IMR-90 (cell line): ENCODE measurements at regions not wholly inside any gene's neighbourhood (a gene's known extent, or its start where the extent isn't known, plus 50 kb on each side); places are given as distances from the start of the nearest gene placed in this dataset.

Experiments used
- ATAC-seq: fragments of 200-7000 bp; cut with Tn5 transposase; 2 replicates; pipeline ENCODE4 v1.9.1; 2020; ENCODE audit warnings: low read depth, mild to moderate bottlenecking, moderate library complexity
- BruUV-seq: library from RNA; stranded (reverse); fragments of 400-500 nt; replicated peaks from 2 replicates; lab custom pipeline; 2021; lab: Mats Ljungman, UMichigan
- CTCF ChIA-PET: fragments of 300-600 bp; formaldehyde crosslinking; extraction: SDS; loops from one replicate; lab custom pipeline; 2021; ENCODE audit warnings: antibody characterized with exemption; lab: Yijun Ruan, JAX
- POLR2A ChIA-PET: fragments of 300-600 bp; sonication (Branson Sonifier 250); formaldehyde crosslinking; loops from one replicate; lab custom pipeline; 2022; ENCODE audit warnings: antibody characterized with exemption; ENCODE audit not compliant: unreplicated experiment; lab: Charles Lee
- DNase-seq: peaks from one replicate; pipeline ENCODE4 v3.0.0; 2013
- H2AFZ ChIP-seq: replicated peaks from 2 replicates; pipeline ENCODE3; 2013; ENCODE audit warnings: low read length, mild to moderate bottlenecking; ENCODE audit not compliant: poor library complexity
- H2AK5ac ChIP-seq: 2 replicates; pipeline ENCODE4 v1.6.1; 2013; ENCODE audit warnings: low read depth, low read length, inconsistent platforms
- H2AK9ac ChIP-seq: replicated peaks from 2 replicates; pipeline ENCODE3; 2013; ENCODE audit warnings: mild to moderate bottlenecking, low read depth, low read length, moderate library complexity; ENCODE audit not compliant: poor library complexity
- H2BK120ac ChIP-seq: 2 replicates; pipeline ENCODE4 v1.6.1; 2013; ENCODE audit warnings: low read depth, low read length, inconsistent platforms
- H2BK15ac ChIP-seq: 3 replicates; pipeline ENCODE4 v1.6.1; 2013; ENCODE audit warnings: low read depth, low read length, inconsistent platforms
- H2BK20ac ChIP-seq: 2 replicates; pipeline ENCODE4 v1.6.1; 2013; ENCODE audit warnings: low read depth, mild to moderate bottlenecking, inconsistent platforms, low read length, moderate library complexity
- H2BK5ac ChIP-seq: 2 replicates; pipeline ENCODE4 v1.6.1; 2013; ENCODE audit warnings: mild to moderate bottlenecking, low read depth, low read length, inconsistent platforms; ENCODE audit not compliant: poor library complexity, severe bottlenecking
- H3K14ac ChIP-seq: replicated peaks from 2 replicates; pipeline ENCODE4 v1.6.1; 2013; ENCODE audit warnings: low read depth, low read length, inconsistent platforms
- H3K18ac ChIP-seq: 2 replicates; pipeline ENCODE4 v1.6.1; 2013; ENCODE audit warnings: low read depth, low read length, control low read depth
- H3K23ac ChIP-seq: 2 replicates; pipeline ENCODE4 v1.6.1; 2013; ENCODE audit warnings: low read depth, low read length, inconsistent platforms
- H3K27ac ChIP-seq: 2 replicates; pipeline ENCODE4 v1.5.1; 2013; ENCODE audit warnings: mild to moderate bottlenecking, control low read depth, low read length; ENCODE audit not compliant: insufficient read depth
- H3K27me3 ChIP-seq: 2 replicates; pipeline ENCODE4 v1.6.1; 2013; ENCODE audit warnings: low read length; ENCODE audit not compliant: control insufficient read depth, insufficient read depth
- H3K36me3 ChIP-seq: 2 replicates; pipeline ENCODE4 v1.6.1; 2013; ENCODE audit warnings: low read length, mixed read lengths; ENCODE audit not compliant: control insufficient read depth, insufficient read depth
- H3K4ac ChIP-seq: 2 replicates; pipeline ENCODE4 v1.6.1; 2013; ENCODE audit warnings: low read depth, low read length, inconsistent platforms
- H3K4me1 ChIP-seq: 2 replicates; pipeline ENCODE4 v1.6.1; 2013; ENCODE audit warnings: low read length, mixed read lengths; ENCODE audit not compliant: control insufficient read depth, insufficient read depth
- H3K4me2 ChIP-seq: 2 replicates; pipeline ENCODE4 v1.6.1; 2013; ENCODE audit warnings: low read depth, mild to moderate bottlenecking, control low read depth, low read length, moderate library complexity
- H3K4me3 ChIP-seq: 2 replicates; pipeline ENCODE4 v1.5.1; 2013; ENCODE audit warnings: low read depth, mild to moderate bottlenecking, control low read depth, low read length, moderate library complexity; ENCODE audit not compliant: insufficient read depth
- H3K56ac ChIP-seq: 2 replicates; pipeline ENCODE4 v1.6.1; 2013; ENCODE audit warnings: low read length, inconsistent platforms; ENCODE audit not compliant: insufficient read depth; ENCODE audit errors: extremely low read depth
- H3K79me1 ChIP-seq, 2 experiments: 2 replicates each; pipeline ENCODE4 v1.6.1; 2013; ENCODE audit warnings: low read length in 2 of 2, inconsistent platforms in 1 of 2, low read depth in 1 of 2
- H3K9ac ChIP-seq: 2 replicates; pipeline ENCODE4 v1.6.1; 2013; ENCODE audit warnings: low read depth, low read length, control low read depth
- H3K9me1 ChIP-seq: 2 replicates; pipeline ENCODE4 v1.6.1; 2013; ENCODE audit warnings: low read length, inconsistent platforms; ENCODE audit not compliant: insufficient read depth
- H3K9me3 ChIP-seq: 2 replicates; pipeline ENCODE4 v1.6.1; 2013; ENCODE audit warnings: low read length; ENCODE audit not compliant: control insufficient read depth, insufficient read depth
- H4K20me1 ChIP-seq: 2 replicates; pipeline ENCODE4 v1.6.1; 2013; ENCODE audit warnings: low read length, inconsistent platforms; ENCODE audit not compliant: insufficient read depth
- H4K5ac ChIP-seq: 2 replicates; pipeline ENCODE4 v1.6.1; 2013; ENCODE audit warnings: mild to moderate bottlenecking, low read depth, low read length, control low read depth
- H4K8ac ChIP-seq, 2 experiments: 2 replicates each; pipeline ENCODE4 v1.6.1; 2013; ENCODE audit warnings: low read depth in 2 of 2, low read length in 2 of 2, control low read depth in 1 of 2, inconsistent platforms in 1 of 2
- H4K91ac ChIP-seq: 2 replicates; pipeline ENCODE4 v1.6.1; 2013; ENCODE audit warnings: low read depth, low read length, inconsistent platforms; ENCODE audit not compliant: insufficient read depth
- BHLHE40 ChIP-seq: fragments of 150-350 bp; IDR thresholded peaks from 2 replicates; pipeline ENCODE4 v1.6.1; 2016; ENCODE audit warnings: mild to moderate bottlenecking, low read depth, low read length
- CEBPB ChIP-seq: IDR thresholded peaks from 2 replicates; pipeline ENCODE4 v1.6.1; 2012; ENCODE audit warnings: low read depth, low read length, improper control_type of control experiment
- CHD1 ChIP-seq: IDR thresholded peaks from 2 replicates; pipeline ENCODE4 v1.6.1; 2012; ENCODE audit warnings: low read depth, low read length, improper control_type of control experiment
- CTCF ChIP-seq: conservative IDR thresholded peaks from 2 replicates; pipeline ENCODE4 v1.5.1; 2012; ENCODE audit warnings: mild to moderate bottlenecking, low read depth, low read length, improper control_type of control experiment
- ELK1 ChIP-seq: fragments of 150-350 bp; IDR thresholded peaks from 2 replicates; pipeline ENCODE4 v1.6.1; 2016; ENCODE audit warnings: low read depth, mild to moderate bottlenecking, low read length, moderate library complexity, borderline replicate concordance
- FOS ChIP-seq: fragments of 150-350 bp; IDR thresholded peaks from 2 replicates; pipeline ENCODE4 v1.6.1; 2016; ENCODE audit warnings: low read depth, low read length
- MAFK ChIP-seq: IDR thresholded peaks from 2 replicates; pipeline ENCODE4 v1.6.1; 2012; ENCODE audit warnings: low read depth, low read length, improper control_type of control experiment
- MAZ ChIP-seq: IDR thresholded peaks from 2 replicates; pipeline ENCODE4 v1.6.1; 2012; ENCODE audit warnings: low read depth, mild to moderate bottlenecking, low read length, improper control_type of control experiment, moderate library complexity, borderline replicate concordance
- MXI1 ChIP-seq: IDR thresholded peaks from 2 replicates; pipeline ENCODE4 v1.6.1; 2012; ENCODE audit warnings: low read depth, mild to moderate bottlenecking, low read length, moderate library complexity, borderline replicate concordance
- NFE2L2 ChIP-seq: fragments of 150-350 bp; IDR thresholded peaks from 2 replicates; pipeline ENCODE4 v1.6.1; 2016; ENCODE audit warnings: low read depth, mild to moderate bottlenecking, low read length
- POLR2A ChIP-seq: IDR thresholded peaks from 2 replicates; pipeline ENCODE4 v1.6.1; 2012; ENCODE audit warnings: mild to moderate bottlenecking, low read depth, low read length
- RAD21 ChIP-seq: IDR thresholded peaks from 2 replicates; pipeline ENCODE4 v1.6.1; 2012; ENCODE audit warnings: low read length, improper control_type of control experiment
- RCOR1 ChIP-seq: IDR thresholded peaks from 2 replicates; pipeline ENCODE4 v1.6.1; 2012; ENCODE audit warnings: mild to moderate bottlenecking, low read length, improper control_type of control experiment; ENCODE audit not compliant: insufficient replicate concordance
- RFX5 ChIP-seq: IDR thresholded peaks from 2 replicates; pipeline ENCODE4 v1.8.0; 2012; ENCODE audit warnings: low read depth, mild to moderate bottlenecking, low read length, moderate library complexity
- SMC3 ChIP-seq: fragments of 150-350 bp; IDR thresholded peaks from 2 replicates; pipeline ENCODE4 v1.6.1; 2016; ENCODE audit warnings: low read depth, mild to moderate bottlenecking, antibody characterized with exemption, low read length, moderate library complexity
- USF2 ChIP-seq: fragments of 150-350 bp; IDR thresholded peaks from 2 replicates; pipeline ENCODE4 v1.6.1; 2017; ENCODE audit warnings: mild to moderate bottlenecking, antibody characterized with exemption, low read length, low read depth
- WGBS, 2 experiments: methylation state at CpG; one replicate each; pipeline versions ENCODE4 v1.1.5 to v1.1.7; 2013; ENCODE audit warnings: missing lambda C conversion rate in 2 of 2; ENCODE audit not compliant: insufficient read length in 1 of 2; ENCODE audit errors: extremely low coverage in 2 of 2; 5-methylcytosine and 5-hydroxymethylcytosine counted together
- dilution Hi-C: fragments of 300-500 bp; cut with HindIII; formaldehyde crosslinking; loops from one replicate; pipeline ENCODE4 v1.14.3; 2018; ENCODE audit warnings: low sequenced_read_pairs; ENCODE audit not compliant: unreplicated experiment
- in situ Hi-C: fragments of 300-500 bp; cut with MboI; formaldehyde crosslinking; loops from 3 replicates; pipeline ENCODE4 v1.14.3; 2019; ENCODE audit warnings: low sequenced_read_pairs, inconsistent platforms, mixed read lengths
- intact Hi-C: fragments of 100-400 bp; cut with micrococcal nuclease; formaldehyde crosslinking; loops from 2 replicates; pipeline ENCODE4 v1.10.0; 2022

GRCh38 chr3:124632566-124633140 is 97.6 kb upstream of the UMPS start:
- BruUV-seq, result no TSS peak
- Histone ChIP-seq H2BK20ac (no peak overlapping the region), H3K4ac (no peak overlapping the region), H3K14ac (no peak overlapping the region), H2AK5ac (no peak overlapping the region), H3K9me3 (no peaks in the 10 kb centered on the region), H3K9ac (no peak overlapping the region), H3K18ac (no peak overlapping the region), H3K4me1 (no peaks in the 10 kb centered on the region), H2AFZ (no peak overlapping the region), H4K20me1 (no peaks in the 10 kb centered on the region), H3K4me3 (no peak overlapping the region), H3K9me1 (no peaks in the 10 kb centered on the region; the same call in 1 of the 2 replicates), H3K23ac (no peak overlapping the region), H2BK15ac (no peak overlapping the region), H3K36me3 (no peaks in the 10 kb centered on the region), H3K56ac (no peak overlapping the region), H2BK120ac (no peak overlapping the region), H2BK5ac (no peak overlapping the region), H4K91ac (no peak overlapping the region), H2AK9ac (no peak overlapping the region), H4K5ac (no peak overlapping the region), H3K4me2 (no peak overlapping the region), H4K8ac (no peak overlapping the region), H3K27ac (no peak overlapping the region), H3K27me3 (peaks cover 10% of the 10 kb centered on the region), H3K79me1 (no peaks in the 10 kb centered on the region)
- intact Hi-C loops, result no loop called here
- ATAC-seq (no peak), DNase-seq (no peak)
- ChIA-PET CTCF (interaction anchor here (0.6 kb wide), 2 partner anchors 19 to 35 kb away, joined by 3 to 6 read pairs; no protein-coding TSS in a partner anchor), POLR2A (no interaction called here)
- 100% methylated on average over 1 of the region's 7 CpGs; no CpG with 5 or more reads in 1 of the 2 experiments for WGBS, 2 experiments
- no peak for TF ChIP-seq CEBPB
- TF ChIP-seq CTCF, result no peak
- no peak for TF ChIP-seq POLR2A
- no peak for TF ChIP-seq RAD21
- no peak for TF ChIP-seq SMC3
- no peak for TF ChIP-seq FOS
- no peak for TF ChIP-seq RCOR1
- no peak for TF ChIP-seq CHD1
- no peak for TF ChIP-seq MAFK
- TF ChIP-seq ELK1, result no peak
- TF ChIP-seq NFE2L2, result no peak
- TF ChIP-seq RFX5, result no peak
- TF ChIP-seq BHLHE40, result no peak
- TF ChIP-seq MXI1, result no peak
- TF ChIP-seq USF2, result no peak
- no peak for TF ChIP-seq MAZ
- in situ Hi-C loops, result no loop called here
- dilution Hi-C loops, result no loop called here
